HG02610 (cell line): ENCODE measurements at regions not wholly inside any gene's neighbourhood (a gene's known extent, or its start where the extent isn't known, plus 50 kb on each side); places are given as distances from the start of the nearest gene placed in this dataset.

Source experiments
- ATAC-seq: cut with Tn5 transposase; IDR thresholded peaks from one replicate; pipeline ENCODE4 v1.9.1; 2021; ENCODE audit warnings: mild to moderate bottlenecking, moderate library complexity; ENCODE audit not compliant: unreplicated experiment

- no peak for ATAC-seq
Observed at GRCh38 chr7:96415293-96415940, 93.5 kb upstream of the SLC25A13 start.

- peak; percentile 77 for ATAC-seq
Observed at GRCh38 chr7:96414931-96415292, 93.0 kb upstream of the SLC25A13 start.

GRCh38 chr7:96410126-96410839 lies 88.4 kb upstream of the SLC25A13 start:
- no peak for ATAC-seq

- no peak for ATAC-seq
Observed at GRCh38 chr7:96408881-96409280, 87.0 kb upstream of the SLC25A13 start.

GRCh38 chr7:96407427-96407826 lies 85.5 kb upstream of the SLC25A13 start:
- no peak for ATAC-seq

GRCh38 chr7:96402913-96403312 lies 81.0 kb upstream of the SLC25A13 start:
- no peak for ATAC-seq

- ATAC-seq = no peak
Observed at GRCh38 chr7:96401200-96401599, 79.3 kb upstream of the SLC25A13 start.

- ATAC-seq = no peak
Observed at GRCh38 chr7:96400518-96400917, 78.6 kb upstream of the SLC25A13 start.

- ATAC-seq = no peak
Observed at GRCh38 chr7:96400001-96400400, 78.1 kb upstream of the SLC25A13 start.

GRCh38 chr7:96397936-96398598 lies 76.2 kb upstream of the SLC25A13 start:
- ATAC-seq = no peak

- no peak for ATAC-seq
Observed at GRCh38 chr7:96388620-96389383, 66.9 kb upstream of the SLC25A13 start.

GRCh38 chr7:96388166-96388565 lies 66.3 kb upstream of the SLC25A13 start:
- ATAC-seq = no peak

GRCh38 chr7:96380111-96380512 lies 58.2 kb upstream of the SLC25A13 start:
- no peak for ATAC-seq

- no peak for ATAC-seq
Observed at GRCh38 chr7:96377399-96377798, 55.5 kb upstream of the SLC25A13 start.
